Epithelial cell of proximal tubule (primary cell): ENCODE measurements at regions not wholly inside any gene's neighbourhood (a gene's known extent, or its start where the extent isn't known, plus 50 kb on each side); places are given as distances from the start of the nearest gene placed in this dataset.
A peak's percentile ranks its signal among the peaks of the same experiment; 100 is the strongest.
"Not testable (repeated sequence)": the region's sequence is repeated elsewhere in the genome, so short reads cannot be mapped to it uniquely, and the experiment has no call there.

Experiments
- DNase-seq: peaks from one replicate; pipeline ENCODE4 v3.0.0-alpha.2; 2011; ENCODE audit warnings: low read depth
- H3K4me3 ChIP-seq: 2 replicates; pipeline ENCODE4 v1.5.1; 2011; ENCODE audit warnings: low read depth, mild to moderate bottlenecking, low read length
- TF ChIP-seq, protein P1 (sequence below): conservative IDR thresholded peaks from 2 replicates; pipeline ENCODE4 v1.5.1; 2012; ENCODE audit warnings: low read depth, mild to moderate bottlenecking, low read length

DNA sequence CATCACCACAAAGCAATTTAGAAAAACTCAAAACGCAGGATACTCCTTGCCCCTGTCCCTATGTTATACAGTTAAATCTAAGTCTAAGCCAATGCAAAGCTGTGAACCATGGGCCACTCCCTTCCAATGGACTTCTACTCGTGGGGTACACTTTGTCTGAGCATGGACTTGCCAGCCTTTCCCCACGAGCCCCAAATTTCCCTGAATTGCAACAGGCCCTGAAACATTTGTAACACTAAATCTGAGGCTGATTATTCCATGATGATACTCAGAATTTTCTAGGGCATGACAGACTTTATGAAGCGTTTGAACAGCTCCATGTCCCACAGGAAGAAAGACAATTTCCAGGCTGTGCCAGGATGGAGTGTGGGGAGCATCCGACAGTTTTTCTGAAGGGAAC is 189.6 kb downstream of the TXNL1 start:
- no peak overlapping the region for H3K4me3 ChIP-seq
- TF ChIP-seq, protein P1, sequence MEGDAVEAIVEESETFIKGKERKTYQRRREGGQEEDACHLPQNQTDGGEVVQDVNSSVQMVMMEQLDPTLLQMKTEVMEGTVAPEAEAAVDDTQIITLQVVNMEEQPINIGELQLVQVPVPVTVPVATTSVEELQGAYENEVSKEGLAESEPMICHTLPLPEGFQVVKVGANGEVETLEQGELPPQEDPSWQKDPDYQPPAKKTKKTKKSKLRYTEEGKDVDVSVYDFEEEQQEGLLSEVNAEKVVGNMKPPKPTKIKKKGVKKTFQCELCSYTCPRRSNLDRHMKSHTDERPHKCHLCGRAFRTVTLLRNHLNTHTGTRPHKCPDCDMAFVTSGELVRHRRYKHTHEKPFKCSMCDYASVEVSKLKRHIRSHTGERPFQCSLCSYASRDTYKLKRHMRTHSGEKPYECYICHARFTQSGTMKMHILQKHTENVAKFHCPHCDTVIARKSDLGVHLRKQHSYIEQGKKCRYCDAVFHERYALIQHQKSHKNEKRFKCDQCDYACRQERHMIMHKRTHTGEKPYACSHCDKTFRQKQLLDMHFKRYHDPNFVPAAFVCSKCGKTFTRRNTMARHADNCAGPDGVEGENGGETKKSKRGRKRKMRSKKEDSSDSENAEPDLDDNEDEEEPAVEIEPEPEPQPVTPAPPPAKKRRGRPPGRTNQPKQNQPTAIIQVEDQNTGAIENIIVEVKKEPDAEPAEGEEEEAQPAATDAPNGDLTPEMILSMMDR, result no peak
- no peak for DNase-seq

DNA sequence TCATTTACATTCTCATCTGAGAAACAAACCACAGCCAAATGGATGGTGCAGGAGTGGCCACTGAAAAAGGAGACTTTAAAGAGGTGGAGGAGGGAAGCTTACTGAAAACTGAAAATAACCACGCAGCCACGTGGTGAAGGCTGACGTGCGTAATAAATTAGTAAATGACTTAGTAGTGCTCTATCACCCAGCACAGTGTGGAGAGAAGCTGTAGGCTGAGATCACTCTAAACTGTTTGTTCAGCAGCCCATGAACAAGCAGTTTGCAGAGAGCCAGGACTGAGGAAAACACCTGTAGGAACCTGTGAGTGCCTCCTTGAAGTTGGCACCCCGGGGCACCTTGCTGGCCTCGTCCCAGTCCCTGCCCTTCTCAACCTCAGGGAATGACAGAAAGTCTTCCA is 193.0 kb downstream of the TXNL1 start:
- H3K4me3 ChIP-seq, result no peak overlapping the region
- DNase-seq, result no peak
- TF ChIP-seq, protein P1, result no peak

DNA sequence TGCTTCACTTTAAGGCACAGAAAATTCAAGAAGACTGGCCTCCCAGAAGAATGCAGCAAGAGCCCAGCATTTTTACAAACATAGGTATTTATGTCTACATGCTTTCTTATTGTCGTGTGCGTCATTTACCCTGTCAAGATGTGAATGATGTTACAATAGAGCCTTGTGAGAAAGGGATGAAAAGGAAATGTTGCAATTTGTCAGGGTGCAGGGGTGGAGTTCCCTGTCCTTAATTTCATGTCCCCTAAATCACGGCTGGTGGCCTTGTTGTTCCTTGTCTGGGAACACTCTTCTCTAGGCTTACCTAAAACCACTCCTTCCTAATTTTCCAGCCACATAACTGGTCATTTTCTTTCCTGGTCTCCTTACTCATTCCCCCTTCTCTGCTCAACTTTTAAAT is 194.2 kb downstream of the TXNL1 start:
- TF ChIP-seq, protein P1, result no peak
- no peak overlapping the region for H3K4me3 ChIP-seq
- no peak for DNase-seq

DNA sequence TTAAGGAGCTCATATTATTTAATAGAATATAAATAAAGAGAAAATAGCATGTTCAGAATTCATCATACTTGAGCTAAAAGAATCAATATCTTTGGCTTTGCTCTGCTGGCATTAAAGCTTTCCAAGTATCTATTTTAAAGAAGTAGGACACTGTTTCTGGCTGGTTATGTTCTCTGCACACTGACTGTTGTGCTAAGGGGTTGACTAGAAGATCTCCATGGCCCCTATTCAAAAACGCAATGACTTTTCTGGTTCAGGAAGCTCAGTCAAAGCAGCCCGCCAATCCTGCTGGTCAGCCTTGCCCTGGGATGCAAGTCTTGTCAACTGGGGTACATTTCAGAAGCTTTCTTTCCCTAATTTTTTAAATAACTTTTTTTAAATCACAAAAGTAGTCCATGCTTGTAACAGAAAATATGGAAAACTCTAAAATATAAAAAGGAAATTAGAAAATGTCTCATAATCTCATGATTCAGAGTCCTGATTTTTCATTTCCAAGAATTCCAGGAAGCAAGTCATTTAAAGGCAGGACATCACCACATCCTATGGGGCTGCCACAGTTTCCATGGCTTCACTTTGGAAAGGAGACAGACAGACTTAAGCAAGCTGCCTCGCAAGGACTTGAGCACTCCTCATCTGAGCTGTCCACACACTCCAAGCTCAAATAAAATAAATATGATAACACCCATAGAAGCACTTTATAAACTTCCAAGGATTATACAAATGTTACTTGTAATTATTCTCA is 195.1 kb downstream of the TXNL1 start:
- TF ChIP-seq, protein P1, result no peak
- no peak for DNase-seq
- no peak overlapping the region for H3K4me3 ChIP-seq

DNA sequence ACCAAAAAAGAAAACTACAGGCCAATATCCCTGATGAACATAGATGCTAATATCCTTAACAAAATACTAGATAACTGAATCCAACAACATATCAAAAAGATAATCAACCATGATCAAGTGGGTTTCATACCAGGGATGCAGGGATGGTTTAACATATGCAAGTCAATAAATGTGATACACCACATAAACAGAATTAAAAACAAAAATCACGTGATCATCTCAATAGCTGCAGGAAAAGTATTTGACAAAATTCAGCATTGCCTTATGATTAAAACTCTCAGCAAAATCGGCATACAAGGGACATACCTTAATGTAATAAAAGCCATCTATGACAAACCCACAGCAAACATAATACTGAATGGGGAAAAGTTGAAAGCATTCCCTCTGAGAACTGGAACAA is 199.9 kb downstream of the TXNL1 start:
- H3K4me3 ChIP-seq, result not testable (repeated sequence)

DNA sequence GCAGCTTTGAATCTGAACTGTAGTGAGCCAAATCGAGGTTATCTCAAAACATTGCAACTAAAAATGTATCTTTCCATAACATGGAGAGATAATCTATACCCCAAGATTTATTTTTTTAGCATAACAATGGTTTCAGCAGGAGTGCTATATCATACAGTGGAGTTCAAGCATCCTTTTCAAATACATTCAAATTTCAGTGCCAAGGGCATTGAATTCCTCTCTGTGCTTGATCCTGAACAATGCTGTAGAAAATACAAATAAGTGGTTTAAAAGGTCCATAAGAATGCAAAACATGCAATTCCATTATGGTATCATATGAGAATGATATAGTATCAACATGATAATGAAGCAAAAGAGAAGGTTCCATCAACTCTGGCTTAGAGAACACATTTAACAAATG is 201.7 kb downstream of the TXNL1 start:
- TF ChIP-seq, protein P1, result no peak
- no peak overlapping the region for H3K4me3 ChIP-seq
- DNase-seq, result no peak

More for the DNA sequence above, 199.9 kb downstream of the TXNL1 start:
- not testable (repeated sequence) for DNase-seq

DNA sequence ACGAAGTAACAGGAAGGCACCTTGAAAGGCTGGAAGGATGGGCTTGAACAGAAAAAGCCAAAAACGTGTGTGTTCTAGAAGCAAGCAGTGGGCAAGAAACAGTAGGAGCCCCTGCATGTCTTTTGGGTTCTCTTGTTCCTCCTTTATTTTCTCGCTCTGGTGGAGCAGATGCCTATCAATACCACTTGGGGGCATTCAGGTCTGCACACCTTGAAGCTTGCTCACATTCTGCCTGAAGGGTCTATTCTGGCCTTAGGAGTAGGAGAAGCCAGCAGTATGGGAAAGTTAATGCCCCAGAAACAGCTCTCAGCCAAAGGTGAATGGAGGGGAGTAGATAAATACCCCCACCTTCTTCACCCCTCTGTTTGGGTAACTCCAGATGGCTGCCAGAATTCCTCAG is 204.5 kb downstream of the TXNL1 start:
- H3K4me3 ChIP-seq, result no peak overlapping the region
- no peak for DNase-seq
- TF ChIP-seq, protein P1, result no peak

DNA sequence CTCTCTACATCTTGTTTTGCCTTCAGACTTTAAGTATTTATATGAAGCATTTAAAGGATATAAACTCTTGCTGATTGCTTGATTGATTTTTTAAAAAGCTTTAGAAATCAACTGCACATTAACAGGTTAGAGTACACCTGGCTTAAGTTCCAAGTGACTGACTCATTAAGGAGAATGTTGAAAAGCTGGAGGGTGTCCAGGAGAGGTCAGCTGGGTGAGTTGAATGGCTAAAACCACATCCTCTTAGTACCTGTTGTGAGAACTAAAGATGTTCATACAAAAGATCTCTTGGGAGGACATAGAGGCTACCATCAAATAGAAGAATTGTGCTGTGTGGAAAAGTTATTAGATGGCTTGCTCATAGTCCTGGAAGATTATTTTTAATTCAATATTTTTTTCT is 206.8 kb downstream of the TXNL1 start:
- DNase-seq, result peak; percentile 35
- H3K4me3 ChIP-seq, result no peak overlapping the region
- TF ChIP-seq, protein P1, result no peak
